Prostate gland (tissue), 2 donors: ENCODE measurements at regions not wholly inside any gene's neighbourhood (a gene's known extent, or its start where the extent isn't known, plus 50 kb on each side); places are given as distances from the start of the nearest gene placed in this dataset.

ENCODE experiments used
- CTCF ChIP-seq, 4 experiments: fragments of 200-600 bp in 2 of 4; fragments of 450-650 bp in 2 of 4; sonication (generic) in 2 of 4; IDR thresholded peaks; 1 replicate in 3 of 4; 2 replicates in 1 of 4; pipeline ENCODE4 v1.5.1; 2016 to 2019; ENCODE audit warnings: antibody characterized with exemption in 4 of 4, mild to moderate bottlenecking in 2 of 4, moderate library complexity in 2 of 4
- POLR2AphosphoS5 ChIP-seq: sonication (generic); formaldehyde crosslinking; IDR thresholded peaks from one replicate; pipeline ENCODE4 v1.6.1; 2017; ENCODE audit warnings: antibody characterized with exemption

GRCh38 chr10:121374121-121374520, 224.1 kb downstream of the FGFR2 start:
- TF ChIP-seq POLR2AphosphoS5 (no peak), CTCF (IDR thresholded peaks at IDR 0.05) (no peak)
